DOHH2 (cell line): ENCODE measurements at regions not wholly inside any gene's neighbourhood (a gene's known extent, or its start where the extent isn't known, plus 50 kb on each side); places are given as distances from the start of the nearest gene placed in this dataset.
"Not testable (repeated sequence)": the region's sequence is repeated elsewhere in the genome, so short reads cannot be mapped to it uniquely, and the experiment has no call there.

Experiments used
- H3F3A ChIP-seq: fragments of 200-600 bp; sonication (generic), shearing (Covaris generic); 2 replicates; pipeline ENCODE4 v1.6.0; 2016; ENCODE audit warnings: antibody characterized with exemption, mild to moderate bottlenecking; ENCODE audit not compliant: control insufficient read depth, insufficient read depth
- H3K27ac ChIP-seq: fragments of 200-600 bp; sonication (generic); 2 replicates; pipeline ENCODE4 v1.5.1; 2014; ENCODE audit warnings: low read depth, mild to moderate bottlenecking, low read length, moderate library complexity
- H3K27me3 ChIP-seq: fragments of 200-600 bp; sonication (generic); 2 replicates; pipeline ENCODE4 v1.6.1; 2014; ENCODE audit warnings: mild to moderate bottlenecking, low read length, mixed read lengths; ENCODE audit not compliant: control insufficient read depth
- H3K36me3 ChIP-seq: fragments of 200-600 bp; sonication (generic); 2 replicates; pipeline ENCODE4 v1.6.1; 2014; ENCODE audit warnings: mild to moderate bottlenecking, low read length, moderate library complexity, mixed read lengths; ENCODE audit not compliant: control insufficient read depth
- H3K4me1 ChIP-seq: fragments of 200-600 bp; sonication (generic); 2 replicates; pipeline ENCODE4 v1.6.1; 2014; ENCODE audit warnings: mild to moderate bottlenecking, low read length, mixed read lengths; ENCODE audit not compliant: control insufficient read depth
- H3K4me2 ChIP-seq: fragments of 200-600 bp; sonication (generic); 2 replicates; pipeline ENCODE4 v1.6.0; 2014; ENCODE audit warnings: mild to moderate bottlenecking, low read length, moderate library complexity
- H3K4me3 ChIP-seq: fragments of 200-600 bp; sonication (generic); 2 replicates; pipeline ENCODE4 v1.5.1; 2014; ENCODE audit warnings: mild to moderate bottlenecking, low read length, mixed read lengths
- H3K79me2 ChIP-seq: fragments of 200-600 bp; sonication (generic); 2 replicates; pipeline ENCODE4 v1.6.1; 2014; ENCODE audit warnings: mild to moderate bottlenecking, low read length, mixed read lengths; ENCODE audit not compliant: control insufficient read depth
- H3K9me2 ChIP-seq: fragments of 200-600 bp; sonication (generic); replicated peaks from 2 replicates; pipeline ENCODE4 v1.6.1; 2014; ENCODE audit warnings: mild to moderate bottlenecking, low read length, mixed read lengths; ENCODE audit not compliant: control insufficient read depth
- H3K9me3 ChIP-seq: fragments of 200-600 bp; sonication (generic); 2 replicates; pipeline ENCODE4 v1.6.1; 2014; ENCODE audit warnings: antibody characterized with exemption, low read length, mixed read lengths; ENCODE audit not compliant: control insufficient read depth, insufficient read depth
- H4K20me1 ChIP-seq: fragments of 200-600 bp; sonication (generic); 2 replicates; pipeline ENCODE4 v1.6.0; 2014; ENCODE audit warnings: low read depth, mild to moderate bottlenecking, antibody characterized with exemption, low read length, moderate library complexity; ENCODE audit not compliant: control insufficient read depth, insufficient read depth
- CTCF ChIP-seq: fragments of 200-600 bp; sonication (generic); IDR thresholded peaks from one replicate; pipeline ENCODE4 v1.5.1; 2014; ENCODE audit warnings: antibody characterized with exemption, mild to moderate bottlenecking, low read depth, low read length; ENCODE audit not compliant: poor library complexity, severe bottlenecking
- EZH2phosphoT487 ChIP-seq: fragments of 200-600 bp; sonication (generic); IDR thresholded peaks from 2 replicates; pipeline ENCODE4 v1.6.1; 2017; ENCODE audit warnings: borderline replicate concordance, mild to moderate bottlenecking, antibody characterized with exemption, low read length, moderate library complexity, mixed read lengths

- Histone ChIP-seq H3K27me3 (no peaks in the 10 kb centered on the region), H3K79me2 (no peaks in the 10 kb centered on the region), H4K20me1 (no peaks in the 10 kb centered on the region), H3K36me3 (no peaks in the 10 kb centered on the region), H3K4me2 (no peak overlapping the region), H3F3A (no peaks in the 10 kb centered on the region), H3K27ac (no peak overlapping the region), H3K9me3 (no peaks in the 10 kb centered on the region; the same call in 1 of the 2 replicates), H3K9me2 (no peaks in the 10 kb centered on the region), H3K4me3 (no peak overlapping the region), H3K4me1 (peaks cover 30% of the 10 kb centered on the region)
- TF ChIP-seq CTCF = no peak
- TF ChIP-seq EZH2phosphoT487 = no peak
Measured at GRCh38 chr1:199945591-199945990, 81.9 kb upstream of the NR5A2 start.

GRCh38 chr1:199946305-199947155, 81.0 kb upstream of the NR5A2 start:
- Histone ChIP-seq H3K9me3 (no peaks in the 10 kb centered on the region; the same call in 1 of the 2 replicates), H3K27ac (no peak overlapping the region), H4K20me1 (no peaks in the 10 kb centered on the region), H3K4me3 (no peak overlapping the region), H3K36me3 (no peaks in the 10 kb centered on the region), H3K4me1 (peaks cover 30% of the 10 kb centered on the region), H3K4me2 (no peak overlapping the region), H3K79me2 (no peaks in the 10 kb centered on the region), H3K27me3 (no peaks in the 10 kb centered on the region), H3F3A (no peaks in the 10 kb centered on the region), H3K9me2 (no peaks in the 10 kb centered on the region)
- TF ChIP-seq CTCF (no peak), EZH2phosphoT487 (no peak)

GRCh38 chr1:199948587-199949280, 78.8 kb upstream of the NR5A2 start:
- Histone ChIP-seq H4K20me1 (no peaks in the 10 kb centered on the region), H3K9me3 (no peaks in the 10 kb centered on the region; the same call in 1 of the 2 replicates), H3K4me3 (no peak overlapping the region), H3K79me2 (no peaks in the 10 kb centered on the region), H3F3A (peaks cover 3% of the 10 kb centered on the region; the same call in 1 of the 2 replicates), H3K9me2 (no peaks in the 10 kb centered on the region), H3K27me3 (no peaks in the 10 kb centered on the region), H3K27ac (peak overlapping the region; percentile 20; the same call in 1 of the 2 replicates), H3K4me2 (peak overlapping the region; percentile 26), H3K4me1 (peaks cover 27% of the 10 kb centered on the region), H3K36me3 (no peaks in the 10 kb centered on the region)
- TF ChIP-seq EZH2phosphoT487 = no peak
- no peak for TF ChIP-seq CTCF

GRCh38 chr1:199951005-199951404, 76.5 kb upstream of the NR5A2 start:
- H3K9me2 ChIP-seq, H4K20me1 ChIP-seq, H3F3A ChIP-seq, H3K4me2 ChIP-seq, H3K27ac ChIP-seq, H3K79me2 ChIP-seq, H3K4me3 ChIP-seq, H3K9me3 ChIP-seq, H3K27me3 ChIP-seq, H3K36me3 ChIP-seq: not testable (repeated sequence)
- H3K4me1 ChIP-seq = peaks cover 20% of the 10 kb centered on the region
